GM21423 (cell line): ENCODE measurements at regions not wholly inside any gene's neighbourhood (a gene's known extent, or its start where the extent isn't known, plus 50 kb on each side); places are given as distances from the start of the nearest gene placed in this dataset.

Experiments
- ATAC-seq: cut with Tn5 transposase; IDR thresholded peaks from one replicate; pipeline ENCODE4 v1.9.1; 2021; ENCODE audit warnings: mild to moderate bottlenecking, moderate library complexity; ENCODE audit not compliant: unreplicated experiment

DNA sequence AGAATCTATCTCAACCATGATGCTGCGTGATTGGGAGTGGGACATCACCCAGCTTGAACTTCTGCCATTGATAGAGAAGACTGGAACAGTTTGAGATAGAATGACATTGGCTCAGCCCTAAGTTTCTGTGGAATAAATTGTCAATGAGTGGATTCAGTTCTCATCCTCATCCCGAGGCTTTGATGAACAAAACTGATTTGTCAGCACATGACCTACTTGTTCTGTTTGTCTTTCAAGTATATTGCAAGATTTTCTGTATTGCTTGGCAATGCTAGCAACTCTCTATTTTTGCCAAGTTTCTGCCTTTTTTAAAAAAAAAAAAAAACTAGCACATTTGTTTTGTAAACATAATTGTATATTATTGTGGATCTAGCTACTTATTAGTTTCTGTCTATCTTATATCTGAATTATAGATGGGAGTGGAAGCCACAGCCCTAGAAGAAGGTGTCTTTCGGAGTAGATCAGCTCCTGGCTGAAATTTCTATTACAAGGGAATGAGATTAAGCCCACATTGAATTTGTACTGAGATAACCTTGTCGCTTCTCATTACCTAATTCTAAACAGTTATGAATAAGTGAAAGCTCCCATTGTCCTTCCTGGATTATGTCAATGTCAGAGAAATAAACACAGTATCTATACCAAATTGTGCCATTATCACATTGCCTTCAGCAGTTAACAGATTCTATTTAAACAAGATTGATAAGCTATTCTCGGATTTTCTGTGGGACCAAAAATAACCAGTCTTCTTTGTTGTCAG lies 166.1 kb downstream of the TNFSF13B start:
- no peak for ATAC-seq

DNA sequence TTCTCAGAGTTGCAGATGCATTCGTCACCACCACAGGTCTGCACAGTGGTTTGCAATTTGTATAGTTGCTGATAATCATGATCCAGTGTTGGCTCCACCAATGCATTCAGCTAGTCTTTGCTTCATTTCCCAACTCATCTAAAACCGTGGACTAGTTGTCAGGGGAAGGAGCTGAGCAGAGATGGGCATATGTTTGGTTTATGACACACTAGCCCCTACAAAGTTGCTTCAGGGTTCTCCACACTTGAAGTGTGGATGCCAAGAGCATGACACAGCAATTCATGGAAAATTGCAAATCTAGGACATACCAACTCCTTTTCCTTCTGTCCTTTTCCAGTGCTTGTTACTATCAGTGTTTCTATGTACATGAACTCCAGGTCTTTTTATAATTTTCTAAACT lies 168.0 kb downstream of the TNFSF13B start:
- ATAC-seq: no peak

DNA sequence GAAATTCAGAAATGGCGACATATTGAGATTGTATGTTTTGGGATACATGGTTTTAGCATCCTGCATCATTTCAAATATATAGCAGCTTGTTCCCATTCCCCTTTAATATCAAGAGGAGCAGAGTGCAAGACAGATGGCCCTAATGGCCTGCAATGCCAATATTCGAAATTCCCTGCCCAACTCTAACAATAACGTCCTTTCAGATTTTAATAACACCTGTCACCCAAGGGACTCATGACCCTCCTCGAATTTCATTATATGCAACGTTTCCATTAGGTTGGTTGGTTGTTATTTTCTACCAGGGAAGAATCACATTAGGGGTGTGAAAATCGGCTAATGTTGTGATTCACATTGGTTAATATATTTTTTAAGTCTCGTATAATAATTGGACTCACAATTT lies 170.0 kb downstream of the TNFSF13B start:
- ATAC-seq: no peak

DNA sequence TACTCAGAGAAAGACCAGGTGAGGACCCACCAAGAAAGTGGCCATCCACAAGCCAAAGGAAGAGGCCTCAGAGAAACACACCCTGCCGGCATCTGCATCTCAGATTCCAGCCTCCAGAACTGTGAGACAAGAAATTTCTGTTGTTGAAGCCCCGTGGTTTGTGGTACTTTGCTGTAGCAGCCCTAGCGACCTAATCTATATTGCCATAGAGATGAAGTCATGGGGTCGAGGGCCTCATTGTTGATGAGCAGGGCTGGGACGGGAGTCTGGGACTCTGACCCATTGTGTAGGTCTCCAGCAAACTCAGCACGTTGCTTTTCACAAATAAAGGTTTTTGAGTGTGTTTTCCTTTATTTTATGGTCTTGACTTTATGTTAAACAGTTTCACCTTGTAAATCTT lies 174.9 kb downstream of the TNFSF13B start:
- ATAC-seq: no peak

GRCh38 chr13:108448891-108449290 lies 179.4 kb downstream of the TNFSF13B start:
- no peak for ATAC-seq

GRCh38 chr13:108451121-108451520 lies 178.3 kb upstream of the MYO16 start:
- ATAC-seq: no peak

- no peak for ATAC-seq
These were observed 174.1 kb upstream of the MYO16 start for GRCh38 chr13:108455320-108455719.

- no peak for ATAC-seq
These were observed 169.4 kb upstream of the MYO16 start for GRCh38 chr13:108460043-108460442.

GRCh38 chr13:108460746-108461145 lies 168.7 kb upstream of the MYO16 start:
- no peak for ATAC-seq

DNA sequence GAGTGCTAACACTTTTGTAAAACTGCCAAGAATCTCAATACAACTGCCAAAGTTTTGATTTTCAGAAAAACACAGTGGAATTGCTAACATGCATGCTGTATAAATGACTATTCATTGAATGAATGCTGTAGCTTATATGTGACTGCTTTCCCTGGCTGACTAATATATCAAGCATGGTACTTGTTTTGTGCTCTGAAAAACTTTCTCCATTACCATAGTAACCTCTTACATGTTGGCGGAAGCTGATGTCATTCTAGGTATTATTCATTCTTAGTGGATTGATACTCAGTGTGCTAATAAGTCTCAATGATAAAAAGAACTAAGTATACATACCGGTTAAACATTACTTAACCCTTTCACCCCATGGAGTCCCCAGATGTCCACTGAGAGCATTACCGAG lies 166.1 kb upstream of the MYO16 start:
- ATAC-seq: no peak

GRCh38 chr13:108470921-108471320 lies 158.5 kb upstream of the MYO16 start:
- no peak for ATAC-seq

GRCh38 chr13:108475181-108475580 lies 154.2 kb upstream of the MYO16 start:
- ATAC-seq: no peak

DNA sequence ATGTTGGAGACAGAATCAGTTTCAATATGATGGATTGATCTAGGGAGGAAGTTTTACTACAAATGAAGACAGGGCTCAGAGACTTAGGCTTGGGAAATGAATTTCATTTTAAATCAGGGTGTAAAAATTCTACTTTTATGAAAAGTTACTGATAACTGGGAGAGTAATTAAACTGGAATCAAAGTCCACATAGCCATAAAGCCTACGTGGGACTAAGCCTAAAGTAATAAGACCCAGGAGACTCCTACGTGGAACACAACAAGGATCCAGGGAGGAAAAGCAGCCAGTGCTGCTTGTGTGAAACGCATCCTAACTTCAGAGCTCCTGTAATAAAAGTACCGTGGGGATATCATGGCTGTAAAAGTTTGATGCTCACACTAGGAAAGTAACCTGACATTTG lies 152.0 kb upstream of the MYO16 start:
- ATAC-seq: no peak

- no peak for ATAC-seq
These were observed 151.2 kb upstream of the MYO16 start for GRCh38 chr13:108478179-108478578.

- no peak for ATAC-seq
These were observed 145.4 kb upstream of the MYO16 start for GRCh38 chr13:108483981-108484380.

GRCh38 chr13:108486096-108486495 lies 143.3 kb upstream of the MYO16 start:
- ATAC-seq: no peak

- no peak for ATAC-seq
These were observed 134.3 kb upstream of the MYO16 start for GRCh38 chr13:108494991-108495645.

GRCh38 chr13:108495646-108496361 lies 133.6 kb upstream of the MYO16 start:
- ATAC-seq: no peak

DNA sequence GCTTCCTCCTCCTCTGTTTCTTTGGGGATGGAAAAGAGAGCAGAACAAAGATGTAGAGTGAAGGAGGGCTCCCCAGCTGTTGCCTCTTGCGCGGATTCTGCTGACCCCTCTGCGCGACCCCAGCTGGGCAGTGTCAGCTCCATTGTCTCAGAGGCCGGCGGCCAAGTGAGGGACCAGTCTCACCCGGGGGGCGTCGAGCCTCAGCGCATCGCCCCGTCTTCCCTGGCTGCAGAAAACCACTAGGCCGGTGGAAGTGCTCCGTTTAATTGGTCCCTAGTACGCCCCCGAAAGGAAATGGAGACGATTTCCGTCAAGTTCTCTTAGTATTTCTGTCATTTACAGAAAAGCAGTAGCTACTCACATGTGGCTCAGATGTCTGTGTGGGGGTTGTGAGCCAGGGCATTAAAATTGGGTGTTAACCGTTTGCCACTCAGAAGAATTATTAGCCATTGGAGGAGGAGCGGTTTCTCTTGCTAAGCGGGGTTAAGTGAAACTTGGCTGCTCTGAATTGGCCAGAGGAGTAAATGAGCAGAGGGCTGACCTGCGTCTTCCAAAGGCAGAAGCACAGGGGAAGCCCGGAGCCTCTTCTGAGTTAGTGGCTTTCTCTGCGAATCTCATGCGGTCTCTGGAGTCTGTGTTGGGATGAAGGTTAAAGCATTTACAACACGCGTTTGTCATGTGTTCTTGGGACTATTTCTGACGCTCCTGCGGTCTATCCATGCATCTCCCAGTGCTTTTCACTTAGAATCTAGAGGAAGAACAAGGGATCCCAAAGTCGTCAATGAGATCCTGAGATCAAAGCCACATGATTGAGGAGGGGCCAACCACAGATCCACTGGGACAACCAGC lies 132.8 kb upstream of the MYO16 start:
- no peak for ATAC-seq

GRCh38 chr13:108500711-108501110 lies 128.7 kb upstream of the MYO16 start:
- no peak for ATAC-seq

DNA sequence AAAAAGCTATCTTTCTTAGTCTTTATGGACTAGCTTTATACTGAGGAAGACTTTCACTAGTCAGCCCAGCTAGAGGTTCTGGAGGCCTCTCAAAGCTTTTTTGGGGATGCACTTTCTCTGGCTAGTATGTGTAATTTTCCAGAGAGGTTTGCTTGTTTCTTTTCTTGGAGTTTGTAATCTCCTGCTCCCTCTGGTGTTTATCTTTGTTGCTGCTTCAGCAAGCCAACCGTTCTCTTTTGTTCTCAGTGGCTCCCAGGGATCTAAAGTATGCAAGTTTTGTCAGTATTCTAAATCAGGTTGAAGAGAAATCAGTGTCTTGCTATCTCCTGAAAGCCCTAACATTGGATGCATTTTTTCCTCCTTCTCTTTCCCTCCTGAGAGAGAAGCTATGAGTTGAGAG lies 121.1 kb upstream of the MYO16 start:
- ATAC-seq: no peak
